D341Med (cell line): ENCODE measurements at regions not wholly inside any gene's neighbourhood (a gene's known extent, or its start where the extent isn't known, plus 50 kb on each side); places are given as distances from the start of the nearest gene placed in this dataset.

Experiments used
- DNase-seq: peaks from one replicate; pipeline ENCODE4 v3.0.0; 2012; ENCODE audit warnings: low spot score

DNA sequence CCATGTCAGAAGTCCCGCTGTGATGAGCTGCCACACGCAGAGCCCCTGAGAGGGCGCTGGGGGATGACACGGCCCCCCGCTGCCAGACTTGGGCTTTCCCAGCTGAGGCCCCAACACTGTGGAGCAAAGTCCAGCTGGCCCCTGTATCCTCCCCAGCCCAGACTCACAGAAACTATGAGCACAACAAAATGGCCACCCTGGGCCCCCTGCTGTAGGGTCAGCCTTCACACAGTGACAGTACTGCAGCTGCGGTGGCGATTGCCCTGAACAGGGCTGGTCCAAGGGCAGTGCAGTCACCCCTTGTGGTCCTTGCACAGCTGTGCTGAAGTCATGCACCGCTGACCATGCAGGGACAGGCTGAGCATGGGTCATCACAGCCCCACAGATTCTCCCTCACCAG is 78.2 kb upstream of the CST7 start:
- no peak for DNase-seq

DNA sequence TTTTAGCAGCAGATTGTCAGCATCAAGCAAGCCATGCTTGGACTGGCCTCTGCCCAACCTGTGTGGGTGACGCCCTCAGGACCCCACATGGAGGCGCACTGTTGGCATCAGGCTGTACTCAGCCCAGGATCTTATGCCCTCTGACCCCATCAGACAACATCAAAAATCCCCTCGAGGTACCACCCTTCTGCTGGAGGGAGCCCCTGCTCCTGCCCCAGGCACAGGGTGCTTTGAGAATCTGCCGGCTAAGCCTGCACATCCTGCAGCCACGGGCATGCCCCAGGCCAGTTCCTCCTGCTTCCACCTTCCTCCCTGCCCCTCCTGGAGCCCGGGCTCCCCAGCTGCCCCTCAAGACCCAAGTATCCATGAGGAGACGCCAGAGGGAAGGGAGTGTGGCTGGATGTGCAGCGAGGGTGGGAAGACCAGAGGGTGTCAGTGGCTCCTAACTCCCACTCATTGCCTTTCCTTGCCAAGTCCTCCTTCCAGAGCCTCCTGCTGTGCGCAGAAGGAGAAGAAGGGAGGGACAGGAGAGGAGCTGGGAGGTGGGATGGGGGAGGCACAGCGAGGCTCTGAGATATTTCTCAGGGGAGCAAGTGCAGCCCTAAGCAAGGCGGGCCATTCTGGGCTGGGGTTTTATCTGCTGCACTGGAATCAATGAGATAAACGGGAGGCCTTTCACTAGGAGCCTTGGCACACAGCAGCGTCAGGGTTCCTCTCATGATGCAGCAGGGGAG is 77.4 kb upstream of the CST7 start:
- peak; percentile 61 for DNase-seq

DNA sequence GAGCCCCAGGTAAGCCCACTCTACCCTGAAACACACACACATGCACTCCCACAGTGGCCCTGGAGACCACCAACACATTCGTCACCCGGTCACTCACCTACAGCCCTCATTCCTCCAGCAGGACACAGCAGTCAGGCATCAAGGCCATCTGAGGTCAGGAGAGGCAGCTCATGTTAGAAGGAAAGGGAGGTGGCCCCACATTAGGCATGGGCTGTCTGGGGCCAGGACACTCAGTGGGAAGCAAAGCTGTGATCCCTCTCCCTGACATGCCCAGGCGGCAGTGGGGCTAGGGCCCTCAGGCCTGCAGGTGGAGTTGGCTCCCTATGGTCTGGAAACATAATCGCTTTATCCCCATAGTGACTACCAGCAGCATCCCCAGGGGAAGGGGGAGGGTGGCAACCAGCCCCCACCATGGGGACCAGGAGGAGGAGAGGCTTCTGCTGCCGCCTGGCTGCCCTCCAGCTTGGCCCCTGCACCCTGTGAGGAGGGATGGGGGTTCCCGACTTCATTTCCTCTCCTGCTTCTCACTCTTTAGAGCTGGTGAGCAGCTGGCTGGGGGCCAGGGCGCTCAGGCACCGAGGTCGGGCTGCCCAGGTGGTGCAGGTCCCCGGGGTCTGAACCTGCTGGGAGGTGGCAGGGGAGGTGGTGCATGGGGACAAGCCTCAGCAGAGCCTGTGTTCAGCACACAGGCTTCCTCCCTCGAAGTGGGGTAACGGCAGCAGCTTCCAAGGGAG is 76.6 kb upstream of the CST7 start:
- DNase-seq: peak; percentile 91

DNA sequence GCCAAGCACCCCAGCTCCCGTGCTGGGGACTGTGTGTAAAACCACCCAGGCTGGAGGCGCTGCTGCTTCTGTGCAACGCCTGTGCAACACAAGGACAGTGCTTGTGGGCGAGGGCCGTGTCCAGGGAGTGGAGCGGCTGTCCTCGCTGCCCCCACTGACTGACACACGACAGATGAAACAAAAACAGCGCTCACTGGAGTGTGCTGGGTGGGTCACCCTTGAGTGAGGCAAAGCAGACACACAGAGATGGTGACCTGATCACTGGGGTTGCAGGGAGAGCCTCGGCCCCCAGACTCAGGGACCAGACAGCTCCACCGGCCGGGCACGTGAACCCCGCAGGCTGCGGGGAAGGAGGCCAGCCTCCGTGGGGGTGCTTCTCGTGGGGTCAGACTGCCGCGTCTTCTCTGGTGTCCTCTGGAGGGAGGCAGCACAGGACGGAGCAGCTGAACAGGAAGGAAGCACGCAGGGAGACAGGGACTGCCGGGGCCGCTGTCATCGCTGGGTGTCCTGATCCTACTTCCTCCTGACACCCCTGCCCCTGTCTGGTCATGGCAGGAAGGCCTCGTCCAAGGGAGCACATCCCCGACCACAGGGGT is 75.9 kb upstream of the CST7 start:
- no peak for DNase-seq

DNA sequence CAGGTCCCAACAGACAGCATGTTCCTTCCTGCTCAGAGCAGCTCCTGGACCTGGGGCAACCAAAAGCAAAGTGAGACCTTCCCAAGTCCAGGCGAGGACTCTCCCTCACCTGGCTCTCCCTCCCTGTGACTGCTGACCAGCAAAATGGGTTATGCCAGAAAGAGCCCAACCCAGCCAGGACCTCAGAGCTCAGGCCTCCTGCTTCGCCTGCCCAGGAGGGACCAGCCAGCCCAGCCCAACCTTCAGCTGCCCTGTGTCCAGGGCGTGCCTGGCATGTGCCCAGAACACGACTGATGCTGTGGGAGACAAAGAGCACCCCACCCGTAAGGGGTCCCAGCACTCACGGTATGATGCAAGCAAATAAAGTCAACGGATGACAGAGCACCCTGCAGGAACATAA is 74.0 kb upstream of the CST7 start:
- DNase-seq: no peak

DNA sequence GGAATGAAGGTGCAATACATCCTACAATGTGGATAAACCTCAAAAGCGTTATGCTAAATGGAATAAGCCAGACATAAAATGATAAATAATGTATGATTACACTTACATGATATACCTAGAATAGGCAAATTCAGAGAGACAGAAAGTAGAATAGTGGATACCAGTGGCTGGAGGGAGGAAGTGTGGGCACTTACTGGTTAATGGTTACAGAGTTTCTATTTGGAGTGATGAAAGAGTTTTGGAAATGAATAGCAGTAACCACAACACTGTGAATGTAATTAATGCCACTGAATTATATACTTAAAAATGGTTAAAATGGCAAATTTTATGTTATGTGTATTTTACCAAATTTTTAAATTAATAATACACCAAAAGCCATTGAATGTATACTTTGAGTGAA is 71.4 kb upstream of the CST7 start:
- no peak for DNase-seq

GRCh38 chr20:24878657-24879056 is 70.4 kb upstream of the CST7 start:
- DNase-seq: no peak

GRCh38 chr20:24879875-24880274 is 69.2 kb upstream of the CST7 start:
- DNase-seq: no peak

DNA sequence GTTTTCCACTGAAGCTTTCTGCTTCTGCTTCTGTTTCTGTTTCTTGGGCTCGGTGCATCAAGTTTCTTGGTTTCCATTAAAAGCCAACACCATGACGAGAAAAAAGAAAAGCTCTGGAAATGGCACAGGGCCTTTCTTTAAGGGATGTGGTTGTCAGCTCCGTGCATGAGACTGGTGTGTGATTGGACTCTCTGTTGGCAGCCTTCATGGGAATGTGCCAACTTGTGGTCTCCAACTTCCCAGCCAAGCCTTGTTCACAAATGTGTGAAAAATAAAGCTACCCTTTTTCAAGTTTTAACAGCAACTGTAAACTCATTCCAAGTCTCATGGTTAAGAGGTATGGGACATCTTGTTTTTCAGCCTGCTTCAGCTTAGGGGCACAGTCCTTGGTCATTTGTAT is 68.7 kb upstream of the CST7 start:
- no peak for DNase-seq

- peak; percentile 17 for DNase-seq
Observed at GRCh38 chr20:24890286-24890685, 58.8 kb upstream of the CST7 start.

GRCh38 chr20:24891546-24892393 is 57.3 kb upstream of the CST7 start:
- peak; percentile 91 for DNase-seq

- DNase-seq: peak; percentile 86
Observed at GRCh38 chr20:24892522-24892921, 56.5 kb upstream of the CST7 start.

GRCh38 chr20:24892931-24893330 is 56.1 kb upstream of the CST7 start:
- DNase-seq: no peak

DNA sequence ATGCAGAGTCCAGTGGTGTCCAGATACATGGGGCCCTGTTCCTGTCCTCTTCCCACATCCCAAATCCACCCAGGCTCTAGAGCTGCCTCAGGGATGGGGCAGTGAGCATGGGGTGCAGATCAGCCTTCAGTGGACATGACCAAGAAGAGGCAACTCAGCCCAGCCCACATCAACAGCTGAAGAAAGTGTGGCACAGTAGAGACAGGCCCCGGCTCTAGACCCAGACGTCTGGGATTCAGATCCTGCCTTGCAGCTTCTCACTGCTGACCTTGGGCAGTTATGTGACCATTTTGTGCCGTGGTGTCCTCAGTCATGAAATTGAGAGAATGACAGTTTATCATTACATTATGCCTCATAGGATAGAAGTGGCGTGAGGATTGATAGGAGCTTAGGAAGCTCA is 54.6 kb upstream of the CST7 start:
- DNase-seq: no peak

GRCh38 chr20:24894967-24895366 is 54.1 kb upstream of the CST7 start:
- no peak for DNase-seq

DNA sequence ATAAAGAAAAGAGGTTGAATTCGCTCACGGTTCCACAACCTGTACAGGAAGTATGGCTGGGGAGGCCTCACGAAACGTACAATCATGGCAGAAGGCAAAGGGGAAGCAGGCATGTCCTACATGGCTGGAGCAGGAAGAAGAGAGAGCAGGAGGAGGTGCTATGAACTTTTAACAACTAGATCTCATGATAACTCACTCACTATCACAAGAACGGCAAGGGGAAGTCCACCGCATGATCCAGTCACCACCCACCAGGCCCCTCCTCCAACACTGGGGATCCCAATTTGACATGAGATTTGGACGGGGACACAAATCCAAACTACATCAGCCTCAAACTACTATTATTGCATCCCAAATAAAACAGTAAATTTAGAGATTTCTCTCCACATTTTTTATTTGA is 53.6 kb upstream of the CST7 start:
- no peak for DNase-seq

DNA sequence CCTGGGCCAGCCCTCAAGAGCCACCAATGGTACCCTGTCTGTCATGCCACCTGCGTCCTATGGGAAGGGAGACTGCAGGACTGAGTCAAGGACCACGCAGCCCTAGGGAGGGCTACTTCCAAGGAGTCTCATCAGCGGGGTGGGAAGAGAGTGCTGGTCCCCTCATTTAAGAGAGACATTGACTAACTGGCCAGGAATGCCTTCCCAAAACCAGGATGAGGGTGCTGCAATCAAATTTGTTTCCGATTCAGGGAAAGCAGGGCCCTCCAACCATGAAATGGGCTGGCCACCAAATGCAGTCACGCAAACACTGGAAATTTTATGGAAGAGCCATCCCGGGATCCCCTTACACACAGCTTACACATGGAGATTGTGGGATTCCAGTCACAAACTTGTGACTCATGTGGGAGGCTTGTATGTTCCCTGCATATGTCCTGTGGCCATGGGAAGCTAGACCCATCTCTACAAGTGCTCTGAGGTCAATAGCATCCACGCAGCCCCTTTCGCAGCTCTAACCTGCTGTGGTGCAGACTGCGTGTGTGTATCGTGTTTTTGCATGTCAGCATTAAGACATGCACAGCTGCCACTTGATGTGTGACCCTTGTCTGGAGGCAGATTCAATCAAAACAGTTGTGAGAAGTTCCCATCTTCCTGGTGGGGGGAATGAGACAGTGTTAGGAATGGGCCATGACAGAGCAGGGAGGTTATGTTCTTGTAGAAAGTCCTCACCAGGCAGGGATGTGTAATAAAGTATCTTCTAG is 53.0 kb upstream of the CST7 start:
- no peak for DNase-seq

DNA sequence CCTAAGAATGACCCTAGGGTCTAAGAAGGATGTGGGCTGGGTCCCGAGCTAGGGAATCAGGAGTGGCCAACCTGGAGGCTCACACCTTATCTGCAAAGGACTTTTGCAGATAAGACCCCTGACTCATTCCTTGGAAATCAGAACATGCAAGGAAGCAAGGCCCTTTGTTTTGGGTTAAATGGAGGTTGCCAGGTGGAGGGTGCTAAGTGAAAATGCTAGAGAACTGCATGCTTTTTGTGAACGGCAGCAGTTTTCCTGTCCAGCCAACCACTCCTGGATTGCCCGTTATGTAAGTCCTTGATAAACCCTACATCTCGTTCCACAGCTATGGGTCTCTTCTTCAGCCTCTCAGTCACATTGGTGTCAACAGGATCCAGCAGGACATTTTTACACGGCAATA is 52.1 kb upstream of the CST7 start:
- DNase-seq: no peak

- DNase-seq: no peak
Observed at GRCh38 chr20:24897974-24898373, 51.1 kb upstream of the CST7 start.

GRCh38 chr20:24899153-24899552 is 49.9 kb upstream of the CST7 start:
- no peak for DNase-seq
